ENCODE measurements at regions not wholly inside any gene's neighbourhood (a gene's known extent, or its start where the extent isn't known, plus 50 kb on each side); places are given as distances from the start of the nearest gene placed in this dataset.
A peak's percentile ranks its signal among the peaks of the same experiment; 100 is the strongest.

DNA sequence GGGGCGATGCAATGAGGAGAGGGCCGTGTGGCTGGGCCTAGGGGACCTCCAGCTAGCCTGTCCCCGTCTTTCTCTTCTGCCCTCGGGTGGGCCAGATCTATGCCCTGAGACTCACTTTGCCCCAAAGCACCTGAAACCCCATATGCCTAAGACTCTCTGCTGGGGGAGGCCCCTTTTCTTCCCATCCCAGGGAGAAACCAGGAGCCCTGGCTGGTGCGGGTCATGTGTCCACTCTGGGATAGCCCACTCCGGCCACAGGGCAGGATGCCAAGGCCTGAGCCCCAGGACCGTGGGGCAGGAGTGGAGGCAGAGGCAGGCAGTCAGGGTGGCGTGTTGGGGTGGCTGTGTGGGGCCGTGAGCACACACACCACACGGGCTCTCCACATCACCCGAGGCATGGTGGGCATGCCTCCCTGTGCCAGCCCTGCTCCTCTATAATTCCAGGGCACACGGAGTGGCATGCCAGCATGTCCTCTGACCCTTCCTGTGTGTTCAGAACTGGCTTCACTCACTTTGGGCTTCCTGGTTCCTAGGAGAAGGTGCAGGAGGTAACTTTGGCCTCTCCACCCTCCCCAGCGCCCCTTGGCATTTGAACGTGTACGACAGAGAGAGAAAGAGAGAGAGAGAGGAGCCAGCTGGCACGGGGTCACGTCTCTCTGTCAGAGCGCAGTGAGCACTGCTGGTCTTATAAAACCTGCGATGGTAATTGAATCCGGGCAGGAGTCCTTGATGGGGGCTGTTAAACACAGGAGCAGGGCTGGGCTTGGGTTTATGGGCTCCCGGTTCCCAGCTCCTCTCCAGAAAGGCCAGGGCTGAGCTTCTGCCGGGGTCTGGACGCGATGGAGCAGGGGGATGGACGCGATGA is 144.2 kb downstream of the KIF26A start (continued):
- TF ChIP-seq, protein P1, sequence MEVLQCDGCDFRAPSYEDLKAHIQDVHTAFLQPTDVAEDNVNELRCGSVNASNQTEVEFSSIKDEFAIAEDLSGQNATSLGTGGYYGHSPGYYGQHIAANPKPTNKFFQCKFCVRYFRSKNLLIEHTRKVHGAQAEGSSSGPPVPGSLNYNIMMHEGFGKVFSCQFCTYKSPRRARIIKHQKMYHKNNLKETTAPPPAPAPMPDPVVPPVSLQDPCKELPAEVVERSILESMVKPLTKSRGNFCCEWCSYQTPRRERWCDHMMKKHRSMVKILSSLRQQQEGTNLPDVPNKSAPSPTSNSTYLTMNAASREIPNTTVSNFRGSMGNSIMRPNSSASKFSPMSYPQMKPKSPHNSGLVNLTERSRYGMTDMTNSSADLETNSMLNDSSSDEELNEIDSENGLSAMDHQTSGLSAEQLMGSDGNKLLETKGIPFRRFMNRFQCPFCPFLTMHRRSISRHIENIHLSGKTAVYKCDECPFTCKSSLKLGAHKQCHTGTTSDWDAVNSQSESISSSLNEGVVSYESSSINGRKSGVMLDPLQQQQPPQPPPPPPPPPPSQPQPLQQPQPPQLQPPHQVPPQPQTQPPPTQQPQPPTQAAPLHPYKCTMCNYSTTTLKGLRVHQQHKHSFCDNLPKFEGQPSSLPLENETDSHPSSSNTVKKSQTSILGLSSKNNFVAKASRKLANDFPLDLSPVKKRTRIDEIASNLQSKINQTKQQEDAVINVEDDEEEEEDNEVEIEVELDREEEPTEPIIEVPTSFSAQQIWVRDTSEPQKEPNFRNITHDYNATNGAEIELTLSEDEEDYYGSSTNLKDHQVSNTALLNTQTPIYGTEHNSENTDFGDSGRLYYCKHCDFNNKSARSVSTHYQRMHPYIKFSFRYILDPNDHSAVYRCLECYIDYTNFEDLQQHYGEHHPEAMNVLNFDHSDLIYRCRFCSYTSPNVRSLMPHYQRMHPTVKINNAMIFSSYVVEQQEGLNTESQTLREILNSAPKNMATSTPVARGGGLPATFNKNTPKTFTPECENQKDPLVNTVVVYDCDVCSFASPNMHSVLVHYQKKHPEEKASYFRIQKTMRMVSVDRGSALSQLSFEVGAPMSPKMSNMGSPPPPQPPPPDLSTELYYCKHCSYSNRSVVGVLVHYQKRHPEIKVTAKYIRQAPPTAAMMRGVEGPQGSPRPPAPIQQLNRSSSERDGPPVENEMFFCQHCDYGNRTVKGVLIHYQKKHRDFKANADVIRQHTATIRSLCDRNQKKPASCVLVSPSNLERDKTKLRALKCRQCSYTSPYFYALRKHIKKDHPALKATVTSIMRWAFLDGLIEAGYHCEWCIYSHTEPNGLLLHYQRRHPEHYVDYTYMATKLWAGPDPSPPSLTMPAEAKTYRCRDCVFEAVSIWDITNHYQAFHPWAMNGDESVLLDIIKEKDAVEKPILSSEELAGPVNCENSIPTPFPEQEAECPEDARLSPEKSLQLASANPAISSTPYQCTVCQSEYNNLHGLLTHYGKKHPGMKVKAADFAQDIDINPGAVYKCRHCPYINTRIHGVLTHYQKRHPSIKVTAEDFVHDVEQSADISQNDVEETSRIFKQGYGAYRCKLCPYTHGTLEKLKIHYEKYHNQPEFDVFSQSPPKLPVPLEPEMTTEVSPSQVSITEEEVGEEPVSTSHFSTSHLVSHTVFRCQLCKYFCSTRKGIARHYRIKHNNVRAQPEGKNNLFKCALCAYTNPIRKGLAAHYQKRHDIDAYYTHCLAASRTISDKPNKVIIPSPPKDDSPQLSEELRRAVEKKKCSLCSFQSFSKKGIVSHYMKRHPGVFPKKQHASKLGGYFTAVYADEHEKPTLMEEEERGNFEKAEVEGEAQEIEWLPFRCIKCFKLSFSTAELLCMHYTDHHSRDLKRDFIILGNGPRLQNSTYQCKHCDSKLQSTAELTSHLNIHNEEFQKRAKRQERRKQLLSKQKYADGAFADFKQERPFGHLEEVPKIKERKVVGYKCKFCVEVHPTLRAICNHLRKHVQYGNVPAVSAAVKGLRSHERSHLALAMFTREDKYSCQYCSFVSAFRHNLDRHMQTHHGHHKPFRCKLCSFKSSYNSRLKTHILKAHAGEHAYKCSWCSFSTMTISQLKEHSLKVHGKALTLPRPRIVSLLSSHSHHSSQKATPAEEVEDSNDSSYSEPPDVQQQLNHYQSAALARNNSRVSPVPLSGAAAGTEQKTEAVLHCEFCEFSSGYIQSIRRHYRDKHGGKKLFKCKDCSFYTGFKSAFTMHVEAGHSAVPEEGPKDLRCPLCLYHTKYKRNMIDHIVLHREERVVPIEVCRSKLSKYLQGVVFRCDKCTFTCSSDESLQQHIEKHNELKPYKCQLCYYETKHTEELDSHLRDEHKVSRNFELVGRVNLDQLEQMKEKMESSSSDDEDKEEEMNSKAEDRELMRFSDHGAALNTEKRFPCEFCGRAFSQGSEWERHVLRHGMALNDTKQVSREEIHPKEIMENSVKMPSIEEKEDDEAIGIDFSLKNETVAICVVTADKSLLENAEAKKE (CRISPR knock-in tag; IDR thresholded peaks at IDR 0.05) = no peak

DNA sequence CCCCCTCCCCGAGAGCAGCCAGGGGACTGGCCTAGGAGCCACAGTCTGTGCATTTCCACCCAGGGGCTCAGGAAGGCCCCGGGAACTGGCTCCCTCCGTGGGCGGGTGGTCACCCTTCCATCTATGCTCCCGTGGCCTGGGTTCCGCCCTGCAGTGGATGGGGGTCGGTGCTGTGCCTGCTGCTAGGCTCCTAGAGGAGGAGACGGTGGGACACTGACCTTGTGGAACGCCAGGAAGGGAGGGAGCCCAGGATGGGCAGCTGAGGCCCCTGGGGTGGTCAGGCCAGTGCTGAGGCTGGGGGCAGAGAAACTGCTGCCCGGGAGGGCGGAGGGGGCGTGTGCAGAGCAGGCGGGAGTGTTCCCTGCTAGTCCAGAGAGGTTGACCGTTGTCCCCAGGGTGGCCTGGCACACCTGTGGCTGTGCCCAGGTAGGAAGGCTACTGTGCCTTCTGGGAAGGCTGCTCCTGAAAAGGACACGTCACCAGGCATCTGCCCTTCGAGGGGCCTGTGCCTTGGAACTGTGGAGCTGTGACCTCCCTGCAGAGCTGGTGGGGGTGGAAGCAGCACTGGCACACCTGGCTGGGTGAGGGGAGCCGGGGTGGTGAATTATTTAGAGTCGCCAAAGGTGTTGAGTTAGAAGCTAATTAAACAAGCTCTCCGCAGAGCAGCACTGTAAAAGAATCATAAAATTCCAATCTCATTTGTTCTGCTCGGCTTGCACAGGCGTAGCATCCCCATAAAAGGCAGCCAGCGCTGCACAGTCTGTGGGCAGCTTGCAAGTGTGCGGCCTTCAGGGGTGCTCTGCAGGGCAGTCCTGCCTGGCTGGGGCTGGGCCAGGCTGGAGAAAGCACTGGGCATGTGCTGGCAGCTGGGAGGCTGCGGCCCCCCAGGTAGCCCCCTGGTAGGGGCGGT is 145.1 kb downstream of the KIF26A start:
- no peak overlapping the region for H3K27ac Mint-ChIP-seq
- H3K36me3 Mint-ChIP-seq (ENCODE audit: low read depth) = no peaks in the 10 kb centered on the region
- no peak overlapping the region for H3K4me3 Mint-ChIP-seq
- ATAC-seq (peak; percentile 15; the same call in 2 of the 3 replicates), DNase-seq (ENCODE audit: low spot score) (no peak)
- H3K4me2 ChIP-seq = no peak overlapping the region
- no peak overlapping the region for H2AFZ ChIP-seq
- H3K4me1 ChIP-seq (ENCODE audit: insufficient read depth) = no peaks in the 10 kb centered on the region
- H3K36me3 ChIP-seq (ENCODE audit: insufficient read depth) = no peaks in the 10 kb centered on the region
- no peaks in the 10 kb centered on the region for H3K9me2 ChIP-seq (ENCODE audit: insufficient read depth)
- no peaks in the 10 kb centered on the region for H3K9me3 Mint-ChIP-seq
- H3K27me3 ChIP-seq (ENCODE audit: insufficient read depth) = no peaks in the 10 kb centered on the region
- H4K20me1 ChIP-seq (replicated peaks; ENCODE audit: insufficient read depth) = no peaks in the 10 kb centered on the region
- H3K4me1 Mint-ChIP-seq = peaks cover 3% of the 10 kb centered on the region; the same call in 2 of the 3 replicates
- peaks cover 11% of the 10 kb centered on the region for H3K27me3 Mint-ChIP-seq (ENCODE audit: insufficient read depth, low read depth, poor library complexity)
- no peak overlapping the region for H3K27ac ChIP-seq (ENCODE audit: low read depth)
- H3K4me3 ChIP-seq = no peak overlapping the region
- no peaks in the 10 kb centered on the region for H3K79me2 ChIP-seq (replicated peaks; ENCODE audit: insufficient read depth)
- no peaks in the 10 kb centered on the region for H3F3A ChIP-seq (replicated peaks; ENCODE audit: low read depth)
- TF ChIP-seq STAT1 (IDR thresholded peaks at IDR 0.05; ENCODE audit: unreplicated experiment) = no peak
- no peak for TF ChIP-seq EZH2phosphoT487 (IDR thresholded peaks at IDR 0.05; ENCODE audit: unreplicated experiment)
- TF ChIP-seq JUNB (IDR thresholded peaks at IDR 0.05; ENCODE audit: unreplicated experiment) = no peak
- no peak for TF ChIP-seq ZNF331 (CRISPR knock-in tag; IDR thresholded peaks at IDR 0.05; ENCODE audit: low read depth)
- TF ChIP-seq NANOG (IDR thresholded peaks at IDR 0.05; ENCODE audit: borderline replicate concordance) = no peak
- TF ChIP-seq, protein P1 (CRISPR knock-in tag; IDR thresholded peaks at IDR 0.05) = no peak

All from GM23338 (cell line).